Suprapubic skin (tissue), 3 donors: ENCODE measurements at regions not wholly inside any gene's neighbourhood (a gene's known extent, or its start where the extent isn't known, plus 50 kb on each side); places are given as distances from the start of the nearest gene placed in this dataset.

Experiments
- POLR2A ChIP-seq, 2 donors: fragments of 450-650 bp; IDR thresholded peaks; one replicate each; pipeline ENCODE4 v1.6.1; 2017; ENCODE audit warnings: antibody characterized with exemption in 2 of 2, mild to moderate bottlenecking in 2 of 2, moderate library complexity in 2 of 2
- TF ChIP-seq, protein P1 (sequence below), 2 donors: fragments of 200-600 bp in 1 of 2; fragments of 450-650 bp in 1 of 2; sonication (generic) in 1 of 2; IDR thresholded peaks; one replicate each; pipeline ENCODE4 v1.5.1; 2016 to 2019; ENCODE audit warnings: antibody characterized with exemption in 2 of 2, mild to moderate bottlenecking in 1 of 2, moderate library complexity in 1 of 2

DNA sequence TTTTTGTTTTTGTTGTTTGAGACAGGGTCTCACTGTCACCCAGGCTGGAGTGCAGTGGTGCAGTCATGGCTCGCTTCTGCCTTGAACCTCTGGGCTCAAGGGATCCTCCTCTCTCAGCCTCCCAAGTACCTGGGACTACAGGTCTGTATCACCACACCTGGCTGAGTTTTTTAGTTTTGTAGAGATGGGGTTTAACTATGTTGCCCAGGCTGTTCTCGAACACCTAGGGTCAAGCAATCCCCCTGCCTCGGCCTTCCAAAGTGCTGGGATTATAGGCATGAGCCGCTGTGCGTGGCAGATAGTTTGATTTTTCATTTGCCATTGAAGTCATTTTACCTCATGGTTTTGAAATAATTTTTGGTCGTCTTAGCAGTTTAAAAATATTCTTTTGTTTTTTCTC lies 94.3 kb upstream of the EIF5 start:
- TF ChIP-seq POLR2A (IDR thresholded peaks at IDR 0.05), result no peak
- TF ChIP-seq, protein P1, sequence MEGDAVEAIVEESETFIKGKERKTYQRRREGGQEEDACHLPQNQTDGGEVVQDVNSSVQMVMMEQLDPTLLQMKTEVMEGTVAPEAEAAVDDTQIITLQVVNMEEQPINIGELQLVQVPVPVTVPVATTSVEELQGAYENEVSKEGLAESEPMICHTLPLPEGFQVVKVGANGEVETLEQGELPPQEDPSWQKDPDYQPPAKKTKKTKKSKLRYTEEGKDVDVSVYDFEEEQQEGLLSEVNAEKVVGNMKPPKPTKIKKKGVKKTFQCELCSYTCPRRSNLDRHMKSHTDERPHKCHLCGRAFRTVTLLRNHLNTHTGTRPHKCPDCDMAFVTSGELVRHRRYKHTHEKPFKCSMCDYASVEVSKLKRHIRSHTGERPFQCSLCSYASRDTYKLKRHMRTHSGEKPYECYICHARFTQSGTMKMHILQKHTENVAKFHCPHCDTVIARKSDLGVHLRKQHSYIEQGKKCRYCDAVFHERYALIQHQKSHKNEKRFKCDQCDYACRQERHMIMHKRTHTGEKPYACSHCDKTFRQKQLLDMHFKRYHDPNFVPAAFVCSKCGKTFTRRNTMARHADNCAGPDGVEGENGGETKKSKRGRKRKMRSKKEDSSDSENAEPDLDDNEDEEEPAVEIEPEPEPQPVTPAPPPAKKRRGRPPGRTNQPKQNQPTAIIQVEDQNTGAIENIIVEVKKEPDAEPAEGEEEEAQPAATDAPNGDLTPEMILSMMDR (IDR thresholded peaks at IDR 0.05), result no peak
